Liver (tissue), 3 donors: ENCODE measurements at regions not wholly inside any gene's neighbourhood (a gene's known extent, or its start where the extent isn't known, plus 50 kb on each side); places are given as distances from the start of the nearest gene placed in this dataset.

Experiments
- CTCF ChIP-seq: fragments of 150-350 bp; IDR thresholded peaks from 2 replicates; pipeline ENCODE4 v1.5.1; 2017; ENCODE audit warnings: improper control_type of control experiment, low read depth, low read length; ENCODE audit not compliant: missing input control
- MAX ChIP-seq: IDR thresholded peaks from 2 replicates; pipeline ENCODE4 v1.6.1; 2016; ENCODE audit warnings: antibody characterized with exemption
- SP1 ChIP-seq: IDR thresholded peaks from 2 replicates; pipeline ENCODE4 v1.6.1; 2018; ENCODE audit warnings: antibody characterized with exemption, mild to moderate bottlenecking
- TAF1 ChIP-seq: conservative IDR thresholded peaks from 2 replicates; pipeline ENCODE4 v1.6.1; 2016; ENCODE audit warnings: antibody characterized with exemption, mild to moderate bottlenecking
- donor health status: healthy.
- donor health status: healthy.

GRCh38 chr13:60679928-60680694 lies 283.1 kb downstream of the TDRD3 start:
- no peak for TF ChIP-seq SP1
- no peak for TF ChIP-seq CTCF
- TF ChIP-seq TAF1 = no peak
- TF ChIP-seq MAX = no peak
